ENCODE measurements at regions not wholly inside any gene's neighbourhood (a gene's known extent, or its start where the extent isn't known, plus 50 kb on each side); places are given as distances from the start of the nearest gene placed in this dataset.

DNA sequence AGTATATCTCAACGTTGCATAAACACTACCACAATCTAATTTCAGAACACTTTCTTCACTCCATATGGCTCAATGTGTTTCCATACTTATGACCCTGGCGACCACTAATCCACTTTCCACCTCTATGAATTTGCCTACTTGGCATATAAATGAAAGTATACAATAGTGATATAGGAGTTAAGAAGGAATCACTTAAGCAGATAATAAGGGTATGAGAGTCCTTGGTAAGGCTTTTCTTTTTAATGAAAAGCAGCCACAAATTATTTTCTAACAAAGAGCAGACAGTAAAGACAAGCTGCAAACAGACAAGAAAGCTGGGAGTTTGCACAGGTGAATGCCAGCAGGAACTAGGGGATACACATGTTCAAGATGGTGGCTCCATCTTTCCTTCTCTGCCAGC is 615.1 kb upstream of the NUDT12 start (continued):
- TF ChIP-seq, protein P1, sequence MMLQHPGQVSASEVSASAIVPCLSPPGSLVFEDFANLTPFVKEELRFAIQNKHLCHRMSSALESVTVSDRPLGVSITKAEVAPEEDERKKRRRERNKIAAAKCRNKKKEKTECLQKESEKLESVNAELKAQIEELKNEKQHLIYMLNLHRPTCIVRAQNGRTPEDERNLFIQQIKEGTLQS (IDR thresholded peaks at IDR 0.05) = no peak
- TF ChIP-seq ZFX (IDR thresholded peaks at IDR 0.05) (no peak), POLR2AphosphoS5 (IDR thresholded peaks at IDR 0.05; ENCODE audit: low read depth, low read length) (no peak), SIN3A (IDR thresholded peaks at IDR 0.05; ENCODE audit: low read depth) (no peak), RAD21 (IDR thresholded peaks at IDR 0.05; ENCODE audit: low read depth) (no peak), EZH2phosphoT487 (IDR thresholded peaks at IDR 0.05; ENCODE audit: borderline replicate concordance) (no peak)
- TF ChIP-seq, protein P2, sequence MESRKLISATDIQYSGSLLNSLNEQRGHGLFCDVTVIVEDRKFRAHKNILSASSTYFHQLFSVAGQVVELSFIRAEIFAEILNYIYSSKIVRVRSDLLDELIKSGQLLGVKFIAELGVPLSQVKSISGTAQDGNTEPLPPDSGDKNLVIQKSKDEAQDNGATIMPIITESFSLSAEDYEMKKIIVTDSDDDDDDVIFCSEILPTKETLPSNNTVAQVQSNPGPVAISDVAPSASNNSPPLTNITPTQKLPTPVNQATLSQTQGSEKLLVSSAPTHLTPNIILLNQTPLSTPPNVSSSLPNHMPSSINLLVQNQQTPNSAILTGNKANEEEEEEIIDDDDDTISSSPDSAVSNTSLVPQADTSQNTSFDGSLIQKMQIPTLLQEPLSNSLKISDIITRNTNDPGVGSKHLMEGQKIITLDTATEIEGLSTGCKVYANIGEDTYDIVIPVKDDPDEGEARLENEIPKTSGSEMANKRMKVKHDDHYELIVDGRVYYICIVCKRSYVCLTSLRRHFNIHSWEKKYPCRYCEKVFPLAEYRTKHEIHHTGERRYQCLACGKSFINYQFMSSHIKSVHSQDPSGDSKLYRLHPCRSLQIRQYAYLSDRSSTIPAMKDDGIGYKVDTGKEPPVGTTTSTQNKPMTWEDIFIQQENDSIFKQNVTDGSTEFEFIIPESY (IDR thresholded peaks at IDR 0.05; ENCODE audit: extremely low read depth, insufficient replicate concordance, low read length) = no peak

DNA sequence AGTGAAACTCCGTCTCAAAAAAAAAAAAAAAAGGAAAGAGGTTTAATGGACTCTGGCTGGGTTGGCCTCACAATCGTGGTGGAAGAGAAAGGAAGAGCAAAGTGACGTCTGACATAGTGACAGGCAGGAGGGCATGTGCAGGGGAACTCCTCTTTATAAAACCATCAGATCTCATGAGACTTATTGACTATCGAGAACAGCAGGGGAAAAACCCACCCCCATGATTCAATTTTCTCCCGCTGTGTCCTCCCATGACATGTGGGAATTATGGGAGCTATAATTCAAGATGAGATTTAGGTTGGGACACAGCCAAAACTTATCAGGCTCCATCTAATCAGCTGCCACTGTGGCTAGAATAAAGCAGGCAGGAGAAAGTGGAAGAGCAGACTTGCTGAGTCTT is 610.4 kb upstream of the NUDT12 start:
- RAD21 ChIA-PET (ENCODE audit: low non-redundant PET in 1 of 2, low total read pairs in 2 of 2, uncharacterized antibody in 2 of 2, unreplicated experiment in 2 of 2) = no interaction called here
- no peak for DNase-seq (ENCODE audit: low read depth, low spot score)
- Histone ChIP-seq H2AFZ (ENCODE audit: low read depth, low read length, poor library complexity, severe bottlenecking) (no peak overlapping the region), H3K9me2 (ENCODE audit: insufficient read depth) (no peaks in the 10 kb centered on the region), H3K4me1 (ENCODE audit: control insufficient read depth in 1 of 2, insufficient read depth in 2 of 2, low read length in 2 of 2) (no peaks in the 10 kb centered on the region), H3K9me3 (ENCODE audit: control insufficient read depth in 1 of 2, insufficient read depth in 1 of 2, low read depth in 1 of 2, low read length in 2 of 2) (no peaks in the 10 kb centered on the region), H3K9ac (ENCODE audit: low read length) (no peak overlapping the region), H3K4me3 (replicated peaks in 1 of 2; ENCODE audit: low read depth in 1 of 2, low read length in 2 of 2) (no peak overlapping the region), H3K36me3 (ENCODE audit: control insufficient read depth in 1 of 2, insufficient read depth in 2 of 2, low read length in 2 of 2) (no peaks in the 10 kb centered on the region), H4K20me1 (ENCODE audit: insufficient read depth) (no peaks in the 10 kb centered on the region), H3K27ac (ENCODE audit: low read depth, low read length) (no peak overlapping the region), H3K79me2 (ENCODE audit: insufficient read depth, low read length) (no peaks in the 10 kb centered on the region), H3K27me3 (ENCODE audit: insufficient read depth, low read length) (no peaks in the 10 kb centered on the region), H3K4me2 (ENCODE audit: low read length) (no peak overlapping the region)
- POLR2A ChIA-PET = no interaction called here
- intact Hi-C loops (cut with micrococcal nuclease) = no loop called here
- ATAC-seq = no peak
- TF ChIP-seq, protein P1 (IDR thresholded peaks at IDR 0.05) = no peak
- no peak for TF ChIP-seq CBX3 (IDR thresholded peaks at IDR 0.05; ENCODE audit: low read depth)
- TF ChIP-seq POLR2A (IDR thresholded peaks at IDR 0.05; ENCODE audit: borderline replicate concordance, extremely low read depth, insufficient read depth, insufficient read length) = no peak
- TF ChIP-seq, protein P2 (IDR thresholded peaks at IDR 0.05; ENCODE audit: extremely low read depth, insufficient replicate concordance, low read length) = no peak
- TF ChIP-seq SIN3A (IDR thresholded peaks at IDR 0.05; ENCODE audit: low read depth) = no peak
- TF ChIP-seq EZH2 (IDR thresholded peaks at IDR 0.05) = no peak
- no peak for TF ChIP-seq EGR1 (IDR thresholded peaks at IDR 0.05; ENCODE audit: low read depth)
- TF ChIP-seq EZH2phosphoT487 (IDR thresholded peaks at IDR 0.05; ENCODE audit: borderline replicate concordance) = no peak
- TF ChIP-seq CEBPB (IDR thresholded peaks at IDR 0.05; ENCODE audit: low read depth) = no peak
- TF ChIP-seq ZNF274 (IDR thresholded peaks at IDR 0.05; ENCODE audit: low read depth, low read length) = no peak
- TF ChIP-seq POLR2AphosphoS5 (IDR thresholded peaks at IDR 0.05; ENCODE audit: low read depth, low read length) = no peak
- no peak for TF ChIP-seq YY1 (IDR thresholded peaks at IDR 0.05; ENCODE audit: extremely low read depth, insufficient replicate concordance, low read depth, low read length)
- BruUV-seq (replicated peaks) = no TSS peak
- CTCF ChIA-PET = no interaction called here

Measured in HCT116 (cell line).